ENCODE measurements at regions not wholly inside any gene's neighbourhood (a gene's known extent, or its start where the extent isn't known, plus 50 kb on each side); places are given as distances from the start of the nearest gene placed in this dataset.

DNA sequence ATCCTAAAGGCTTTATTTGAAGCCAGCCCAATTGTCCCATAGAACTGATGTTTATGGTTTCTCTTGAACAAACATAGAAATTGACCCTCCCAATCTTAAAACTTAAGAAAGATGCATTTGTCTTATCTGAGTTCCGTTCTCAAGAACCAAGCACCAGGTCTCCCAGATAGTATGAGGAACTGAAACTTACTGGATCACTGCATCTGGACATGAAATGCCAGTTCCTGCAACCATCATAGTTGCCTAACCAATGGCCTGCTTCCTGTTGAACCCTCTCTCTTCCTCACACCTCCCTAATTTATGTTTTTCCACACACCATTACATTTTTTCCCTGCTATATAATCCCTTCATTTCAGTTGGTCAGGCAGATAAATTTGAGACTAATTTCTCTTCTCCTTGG is 478.9 kb downstream of the HTR1A start:
- TF ChIP-seq, protein P1, sequence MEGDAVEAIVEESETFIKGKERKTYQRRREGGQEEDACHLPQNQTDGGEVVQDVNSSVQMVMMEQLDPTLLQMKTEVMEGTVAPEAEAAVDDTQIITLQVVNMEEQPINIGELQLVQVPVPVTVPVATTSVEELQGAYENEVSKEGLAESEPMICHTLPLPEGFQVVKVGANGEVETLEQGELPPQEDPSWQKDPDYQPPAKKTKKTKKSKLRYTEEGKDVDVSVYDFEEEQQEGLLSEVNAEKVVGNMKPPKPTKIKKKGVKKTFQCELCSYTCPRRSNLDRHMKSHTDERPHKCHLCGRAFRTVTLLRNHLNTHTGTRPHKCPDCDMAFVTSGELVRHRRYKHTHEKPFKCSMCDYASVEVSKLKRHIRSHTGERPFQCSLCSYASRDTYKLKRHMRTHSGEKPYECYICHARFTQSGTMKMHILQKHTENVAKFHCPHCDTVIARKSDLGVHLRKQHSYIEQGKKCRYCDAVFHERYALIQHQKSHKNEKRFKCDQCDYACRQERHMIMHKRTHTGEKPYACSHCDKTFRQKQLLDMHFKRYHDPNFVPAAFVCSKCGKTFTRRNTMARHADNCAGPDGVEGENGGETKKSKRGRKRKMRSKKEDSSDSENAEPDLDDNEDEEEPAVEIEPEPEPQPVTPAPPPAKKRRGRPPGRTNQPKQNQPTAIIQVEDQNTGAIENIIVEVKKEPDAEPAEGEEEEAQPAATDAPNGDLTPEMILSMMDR (IDR thresholded peaks at IDR 0.05): no peak

DNA sequence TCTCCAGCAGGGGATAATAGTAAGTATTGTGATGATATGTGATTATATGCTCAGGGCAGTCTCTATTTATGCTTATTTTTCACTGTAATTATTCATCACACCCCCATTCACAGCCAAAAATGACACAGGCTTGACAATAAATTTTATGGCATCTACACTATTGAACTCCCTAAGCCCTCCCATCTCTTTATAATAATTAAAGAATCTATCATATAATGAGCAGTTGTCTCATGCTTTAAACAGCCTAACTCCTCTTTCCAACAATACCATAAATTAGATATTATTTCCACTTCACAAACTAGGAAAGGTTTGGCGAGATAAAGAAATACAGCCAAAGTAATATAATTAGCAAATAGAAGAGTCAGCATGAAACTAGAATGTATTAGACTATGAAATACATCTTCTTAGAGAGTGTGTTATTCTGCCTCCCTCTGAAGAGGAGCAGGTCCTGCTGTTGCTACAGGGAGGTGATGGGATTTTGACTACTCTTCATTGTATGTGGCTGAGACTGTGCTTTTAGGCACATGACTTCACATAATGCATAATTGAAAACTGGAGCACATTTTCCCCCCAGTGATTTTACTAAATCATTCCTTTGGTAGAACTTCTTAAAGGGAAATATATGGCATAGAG is 488.8 kb downstream of the HTR1A start:
- TF ChIP-seq, protein P1 (IDR thresholded peaks at IDR 0.05): no peak

DNA sequence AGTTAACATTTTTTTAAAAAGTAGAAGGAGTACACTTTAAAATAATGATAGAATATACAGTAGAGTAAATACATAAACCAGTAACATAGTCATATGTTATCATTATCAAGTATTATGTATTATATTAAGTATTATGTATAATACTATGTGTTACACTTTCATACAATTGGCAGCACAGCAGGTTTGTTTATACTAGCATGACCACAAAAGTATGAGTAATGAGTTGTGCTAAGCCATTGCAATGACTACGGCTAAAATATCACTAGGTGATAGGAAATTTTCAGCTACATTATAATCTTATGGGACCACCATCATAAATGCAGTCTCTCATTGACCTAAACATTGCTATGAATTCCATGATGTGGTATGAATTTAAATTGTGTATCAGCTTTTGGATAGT is 506.0 kb downstream of the HTR1A start:
- TF ChIP-seq, protein P1 (IDR thresholded peaks at IDR 0.05): no peak

DNA sequence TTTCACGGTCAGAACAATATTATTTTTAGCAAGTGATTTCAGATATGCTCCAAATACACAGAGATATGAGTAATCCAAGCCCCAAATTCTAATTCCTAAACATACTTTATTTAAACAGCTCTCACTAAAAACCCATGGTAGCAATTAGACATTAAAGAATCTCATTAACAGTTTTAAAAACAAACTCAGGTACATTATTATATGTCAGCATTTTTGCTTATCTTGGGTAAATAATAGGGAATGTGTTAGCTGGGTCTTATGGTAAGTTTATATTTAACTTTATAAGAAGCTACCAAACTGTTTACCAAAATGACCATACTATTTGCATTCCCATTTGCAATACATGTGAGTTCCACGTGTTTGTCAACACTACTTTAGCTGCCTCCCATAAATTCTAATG is 511.1 kb downstream of the HTR1A start:
- TF ChIP-seq, protein P1 (IDR thresholded peaks at IDR 0.05): no peak

DNA sequence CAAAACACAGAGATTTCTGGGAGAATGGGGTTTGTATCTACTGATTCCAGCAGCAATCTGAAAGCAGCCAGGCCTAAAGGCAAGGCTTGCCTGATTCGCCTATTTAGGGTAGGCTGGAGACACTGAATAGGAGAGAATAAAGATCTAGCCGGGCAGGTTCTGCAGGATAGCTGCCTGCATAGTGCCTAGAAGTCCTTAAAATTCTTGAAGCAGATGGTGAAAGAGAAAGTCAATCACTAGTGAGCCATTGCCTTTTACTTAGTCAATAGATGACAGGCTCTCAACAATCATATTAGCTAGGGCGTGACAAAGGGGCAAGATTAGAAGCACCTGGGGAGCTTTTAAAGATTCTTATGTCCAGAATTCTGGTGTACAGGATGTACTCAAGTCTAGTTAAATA is 522.7 kb downstream of the HTR1A start:
- TF ChIP-seq, protein P1 (IDR thresholded peaks at IDR 0.05): no peak

DNA sequence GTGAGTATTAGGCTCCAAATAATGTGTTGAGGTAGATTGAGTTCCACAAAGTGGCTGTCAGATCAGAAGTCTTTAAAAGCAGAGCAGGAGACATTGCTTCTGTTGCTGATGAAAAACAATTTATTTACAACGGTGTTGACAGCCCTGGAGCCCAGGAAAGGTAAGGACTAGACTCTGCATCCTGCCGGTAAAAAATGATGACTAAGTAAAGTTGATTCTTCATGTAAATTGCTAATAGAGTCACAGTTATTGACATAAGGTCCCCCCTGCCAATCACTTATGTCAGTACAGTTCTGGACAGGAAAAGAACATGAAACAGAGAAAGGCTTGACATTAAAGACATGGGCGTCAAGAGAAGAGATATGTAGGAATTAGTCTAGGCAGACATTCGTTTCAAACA is 552.5 kb downstream of the HTR1A start:
- TF ChIP-seq, protein P1 (IDR thresholded peaks at IDR 0.05): no peak

DNA sequence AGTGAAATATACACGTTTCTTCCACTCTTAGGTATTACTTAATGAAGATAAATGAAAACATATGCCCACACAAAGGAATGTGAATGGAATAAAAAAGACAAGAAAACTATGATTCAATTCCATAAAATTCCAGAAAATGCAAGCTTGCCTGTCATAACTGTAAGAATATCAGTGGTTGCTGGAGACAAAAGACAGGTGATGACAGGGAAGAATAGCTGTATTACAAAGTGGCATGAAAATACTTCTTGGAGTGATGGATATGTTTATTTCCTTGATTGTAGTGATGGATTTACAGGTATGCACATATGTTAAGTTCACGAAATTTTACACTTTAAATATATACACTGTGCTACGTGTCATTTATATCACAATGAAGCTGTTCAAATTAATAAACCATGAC is 553.3 kb downstream of the HTR1A start:
- TF ChIP-seq, protein P1 (IDR thresholded peaks at IDR 0.05): no peak

Data from LNCAP (cell line).